ENCODE measurements at regions not wholly inside any gene's neighbourhood (a gene's known extent, or its start where the extent isn't known, plus 50 kb on each side); places are given as distances from the start of the nearest gene placed in this dataset.

DNA sequence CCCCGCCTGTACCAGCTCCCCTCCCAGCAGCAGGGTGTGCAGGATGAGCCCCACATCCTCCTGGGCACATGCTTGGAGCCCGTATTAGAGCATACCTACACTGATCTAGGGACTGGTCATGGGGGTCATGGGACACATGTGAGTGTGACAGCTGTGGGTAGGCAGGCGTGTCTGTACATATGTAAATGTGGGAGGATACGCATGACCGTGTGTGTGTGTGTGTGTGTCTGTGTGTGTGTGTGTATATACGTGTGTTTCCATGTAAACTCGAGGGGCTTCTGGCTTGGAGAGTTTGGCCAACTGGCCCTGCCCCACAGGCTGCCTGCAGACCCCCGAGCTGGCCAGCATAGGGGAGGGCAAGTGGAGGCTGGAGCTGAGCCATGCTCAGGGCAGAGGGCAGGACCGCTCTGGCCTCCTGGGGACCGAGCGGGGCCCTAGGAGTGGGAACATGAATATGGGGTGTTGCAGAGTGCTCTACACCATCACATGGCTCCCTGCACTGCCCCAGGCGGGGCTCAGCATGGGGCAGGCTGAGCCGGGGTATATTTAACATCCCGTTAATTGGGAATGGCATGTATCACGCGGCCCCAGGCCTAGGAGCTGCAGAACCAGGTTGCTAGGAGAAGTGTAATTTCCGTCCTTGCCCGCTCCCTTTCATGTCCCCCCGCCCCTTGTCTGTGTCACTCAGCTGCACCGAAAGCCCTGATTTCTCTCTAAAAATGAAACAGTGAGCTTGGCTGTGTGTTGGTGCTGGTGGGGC is 152.7 kb upstream of the PCBD1 start:
- Histone ChIP-seq H3K27ac (no peak overlapping the region), H3K4me3 (no peak overlapping the region)

DNA sequence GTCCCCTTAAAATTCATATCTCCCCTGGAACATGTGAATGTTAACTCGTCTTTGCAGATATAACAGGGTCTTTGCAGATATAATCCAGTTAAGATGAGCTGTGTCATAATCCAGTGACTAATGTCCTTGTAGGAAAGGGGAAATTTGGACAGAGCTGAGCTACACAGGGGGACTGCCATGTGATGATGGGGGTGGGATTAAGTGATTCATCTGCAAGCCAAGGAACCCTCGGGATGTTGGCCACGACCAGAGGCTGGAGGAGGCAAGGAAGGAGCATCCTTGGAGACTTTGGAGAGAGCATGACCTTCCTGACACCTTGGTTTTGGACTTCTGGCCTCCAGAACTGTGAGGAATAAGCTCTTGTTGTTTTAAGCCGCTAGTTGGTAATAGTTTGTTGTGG is 153.9 kb upstream of the PCBD1 start:
- Histone ChIP-seq H3K4me3 (no peak overlapping the region), H3K27ac (no peak overlapping the region)

DNA sequence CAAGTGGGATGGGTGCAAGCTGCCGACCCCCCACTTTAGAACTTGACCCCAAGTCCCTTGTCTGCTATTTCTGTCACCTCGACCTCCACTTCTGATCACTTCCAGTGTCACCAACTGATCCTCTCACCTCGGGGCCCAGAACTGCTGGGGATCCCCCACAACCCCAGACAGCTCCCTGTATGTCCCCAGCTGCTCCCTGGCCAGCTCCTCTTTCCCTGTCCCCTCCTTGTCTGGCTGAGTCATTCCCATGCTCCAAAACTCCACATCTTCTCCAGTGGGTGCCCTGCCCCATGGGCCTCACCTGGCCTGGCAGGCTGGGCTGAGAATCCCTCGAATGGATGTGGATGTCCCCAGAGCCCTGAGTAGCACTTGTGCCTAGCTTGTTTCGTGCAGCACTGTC is 154.3 kb upstream of the PCBD1 start:
- Histone ChIP-seq H3K4me3 (no peak overlapping the region), H3K27ac (no peak overlapping the region)

DNA sequence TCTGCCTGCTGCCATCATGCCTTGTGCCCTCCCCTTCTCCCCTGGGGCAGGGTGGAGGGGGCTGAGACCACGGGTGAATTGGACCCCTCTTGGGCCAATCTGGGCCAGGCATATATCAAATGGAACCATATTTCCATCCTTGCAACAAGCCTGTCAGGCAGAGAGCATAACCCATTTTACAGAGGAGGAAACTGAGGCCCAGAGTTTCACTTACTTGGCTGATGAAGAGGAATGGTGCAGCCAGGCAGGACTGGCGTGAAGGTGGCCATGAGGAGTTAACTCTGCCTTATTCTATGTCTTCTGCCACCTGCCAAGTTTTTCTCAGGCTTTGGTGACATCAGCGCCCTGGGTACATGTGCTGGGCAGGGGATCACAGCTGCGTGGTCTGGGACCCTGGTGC is 155.5 kb upstream of the PCBD1 start:
- H3K4me3 ChIP-seq = no peak overlapping the region
- no peak overlapping the region for H3K27ac ChIP-seq

DNA sequence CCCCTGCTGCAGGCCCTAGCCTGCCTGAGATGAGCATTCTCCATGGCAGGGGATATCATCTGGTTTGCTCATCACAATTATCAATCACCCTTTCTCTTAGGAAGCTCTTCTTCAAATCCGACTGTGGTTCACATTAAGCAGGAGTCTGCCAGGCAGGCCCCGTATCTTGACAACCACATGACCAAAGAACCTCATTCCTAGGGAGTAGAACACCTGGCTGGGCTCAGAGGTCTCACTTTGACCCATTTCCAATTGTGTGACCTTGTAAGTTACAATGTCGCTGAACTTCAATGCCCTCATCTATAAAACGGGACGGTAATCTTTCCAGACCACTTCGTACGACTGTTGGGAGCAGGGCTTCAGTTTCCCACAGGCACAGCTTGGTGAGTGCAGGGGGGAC is 156.4 kb upstream of the PCBD1 start:
- Histone ChIP-seq H3K4me3 (no peak overlapping the region), H3K27ac (no peak overlapping the region)

DNA sequence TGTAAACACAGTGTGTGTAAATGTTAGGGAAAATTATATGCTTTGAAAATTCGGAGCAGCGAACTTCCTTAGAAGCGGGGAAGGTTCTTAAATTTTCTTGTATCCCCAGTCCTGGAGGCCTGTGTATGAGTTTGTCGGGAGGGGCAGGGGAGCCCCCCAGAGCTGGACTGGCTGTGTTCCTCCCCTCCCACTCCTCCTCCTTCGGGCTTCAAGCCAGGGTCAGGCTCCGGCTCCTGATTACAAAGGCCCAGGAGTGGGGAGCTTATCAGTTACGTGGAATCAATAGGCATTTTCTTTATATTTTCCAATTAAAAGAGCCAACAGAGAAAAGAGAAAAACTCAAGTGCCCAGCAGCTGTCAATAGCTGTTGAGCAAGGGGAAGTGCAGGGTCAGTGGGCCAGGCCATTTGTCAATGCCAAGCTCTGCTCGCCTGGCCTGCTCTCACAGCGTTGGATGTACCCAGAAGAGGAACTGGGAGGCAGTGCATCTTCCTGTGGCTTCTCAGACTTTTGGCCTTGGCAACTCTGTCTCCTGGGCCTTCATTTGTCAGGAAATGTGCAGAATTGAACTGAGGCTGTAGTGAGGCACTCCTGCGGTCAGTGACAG is 156.9 kb upstream of the PCBD1 start:
- no peak overlapping the region for H3K27ac ChIP-seq
- H3K4me3 ChIP-seq = no peak overlapping the region

DNA sequence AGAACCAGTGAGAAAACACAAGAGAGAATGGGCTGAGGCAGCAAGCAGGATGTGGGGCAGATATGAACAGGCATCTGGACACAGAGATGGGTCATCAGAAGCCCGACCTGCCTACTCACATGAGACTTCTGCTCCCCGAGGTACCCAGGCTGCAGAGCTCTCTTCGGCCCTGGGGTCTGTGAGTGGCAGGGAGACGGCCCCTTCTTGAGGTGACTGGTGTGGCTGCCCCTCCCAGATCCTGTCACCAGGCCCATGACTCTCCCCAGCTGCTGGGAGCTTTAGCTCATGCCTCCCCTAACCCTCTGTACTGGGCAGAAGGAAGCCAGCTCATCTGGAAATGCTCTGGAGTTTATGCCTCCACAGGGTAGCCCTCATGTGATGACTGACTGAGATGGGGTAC is 157.6 kb upstream of the PCBD1 start:
- Histone ChIP-seq H3K4me3 (no peak overlapping the region), H3K27ac (no peak overlapping the region)

DNA sequence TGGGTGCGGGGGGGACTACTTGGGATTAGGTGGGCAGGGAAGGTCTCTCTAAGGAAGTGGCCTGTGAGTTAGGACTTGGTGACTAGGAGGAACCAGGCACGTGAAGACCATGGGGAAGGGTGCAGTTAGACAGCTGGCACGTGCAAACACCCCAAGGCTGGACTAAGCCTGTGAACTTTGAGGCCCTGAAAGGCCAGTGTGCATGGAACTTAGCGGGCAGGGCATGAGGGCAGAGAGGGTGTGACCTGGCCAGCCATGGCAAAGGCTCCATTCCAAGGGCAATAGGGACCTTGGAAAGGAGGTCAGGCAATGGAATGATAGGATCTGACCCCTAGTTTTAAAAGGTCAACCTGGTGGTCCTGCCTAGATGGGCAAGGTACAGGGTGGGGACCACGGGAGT is 158.4 kb upstream of the PCBD1 start:
- no peak overlapping the region for H3K27ac ChIP-seq
- no peak overlapping the region for H3K4me3 ChIP-seq

DNA sequence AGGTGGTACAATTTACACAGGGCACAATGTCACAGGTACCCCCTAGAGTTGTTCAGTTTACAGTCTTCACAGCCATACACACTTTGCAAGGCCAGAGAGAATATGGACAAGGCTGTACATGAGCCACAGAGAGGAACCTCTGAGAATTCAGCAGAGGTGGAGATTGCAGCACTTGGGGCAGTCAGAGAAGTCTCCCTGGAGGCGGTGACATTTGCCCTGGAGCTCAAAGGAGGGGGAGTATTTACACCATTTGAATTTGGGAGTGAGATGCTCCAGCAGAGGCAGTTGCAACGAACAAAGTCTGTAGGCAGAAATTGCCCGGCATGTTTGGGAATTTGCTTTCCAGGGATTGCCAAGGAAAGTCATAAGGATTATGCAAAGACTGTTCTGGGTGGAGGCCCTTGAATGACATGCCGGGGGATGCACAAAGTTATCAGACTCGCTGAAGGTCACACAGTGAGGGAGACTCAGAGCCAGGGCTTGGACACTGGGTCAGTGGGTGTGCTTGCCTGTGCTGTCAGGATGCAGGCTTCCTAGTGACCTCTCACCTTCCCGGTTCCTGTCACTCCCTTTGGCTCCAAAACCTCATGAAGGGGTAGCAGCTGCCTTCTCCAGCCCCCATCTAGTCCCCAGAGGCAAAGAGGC is 160.7 kb upstream of the PCBD1 start:
- H3K4me3 ChIP-seq = no peak overlapping the region
- H3K27ac ChIP-seq = no peak overlapping the region

DNA sequence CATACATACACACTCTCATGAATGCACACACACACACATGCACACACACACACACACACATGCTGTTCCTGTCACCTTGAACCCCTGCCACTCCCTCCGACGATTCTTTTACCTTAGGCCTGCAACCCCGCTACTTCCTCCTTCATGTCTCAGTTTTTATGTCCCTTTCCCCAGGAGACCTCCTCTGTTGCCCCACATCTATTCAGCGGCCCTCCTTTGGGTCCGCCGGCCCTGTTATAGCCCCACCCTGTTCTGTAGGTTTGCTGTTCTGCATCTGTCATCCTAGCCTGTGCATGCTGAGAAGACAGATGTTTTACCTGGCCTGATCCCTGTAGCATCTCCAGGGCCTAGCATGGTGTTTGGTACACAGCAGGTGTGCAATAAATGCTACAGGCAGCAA is 161.6 kb upstream of the PCBD1 start:
- Histone ChIP-seq H3K4me3 (no peak overlapping the region), H3K27ac (no peak overlapping the region)

DNA sequence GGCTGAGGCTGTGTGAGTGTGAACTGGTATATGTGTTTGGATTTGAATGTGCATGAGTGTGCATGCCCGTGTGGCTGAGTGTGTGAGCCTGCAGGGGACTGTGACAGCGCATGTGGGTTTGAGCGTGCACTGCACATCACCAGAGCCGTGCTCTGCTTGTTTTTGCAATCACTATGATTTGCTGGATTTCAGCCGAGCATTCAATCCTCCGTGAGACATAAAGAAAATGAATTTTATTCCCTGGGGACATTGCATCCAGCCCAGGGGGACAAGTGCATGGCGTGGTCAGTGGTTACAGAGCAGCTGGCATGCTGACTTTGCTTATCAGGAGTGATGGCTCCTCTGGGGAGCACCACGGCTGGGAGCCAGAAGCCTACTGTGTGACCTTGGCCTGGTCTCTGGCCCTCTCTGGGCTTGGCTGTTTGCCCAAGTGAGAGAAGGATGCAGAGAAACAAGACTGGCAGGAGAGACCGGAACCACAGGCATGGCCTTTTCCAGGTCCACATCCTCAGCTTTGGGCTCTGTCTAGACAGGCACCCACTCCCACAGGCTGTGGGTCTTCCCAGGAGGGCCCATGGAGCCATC is 160.2 kb upstream of the UNC5B start:
- Histone ChIP-seq H3K4me3 (no peak overlapping the region), H3K27ac (no peak overlapping the region)

DNA sequence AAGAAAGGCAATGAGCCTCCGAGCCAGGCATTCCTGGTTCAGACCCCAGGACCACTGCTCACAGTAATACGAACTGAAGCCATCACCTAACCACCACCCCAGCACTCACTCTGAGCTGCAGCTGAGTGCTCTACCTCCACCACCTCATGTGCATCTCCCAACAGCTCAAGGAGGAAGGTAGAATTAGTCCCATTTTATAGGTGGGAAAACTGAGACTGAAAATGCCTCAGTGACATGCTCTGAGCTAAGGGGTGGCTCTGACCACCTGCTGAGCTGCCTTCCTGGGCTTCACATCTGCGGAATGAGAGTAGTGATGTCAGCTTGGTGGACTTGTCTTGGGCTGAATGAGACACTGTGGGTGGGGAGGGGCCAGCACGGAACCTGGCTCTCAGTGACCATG is 159.7 kb upstream of the UNC5B start:
- no peak overlapping the region for H3K4me3 ChIP-seq

DNA sequence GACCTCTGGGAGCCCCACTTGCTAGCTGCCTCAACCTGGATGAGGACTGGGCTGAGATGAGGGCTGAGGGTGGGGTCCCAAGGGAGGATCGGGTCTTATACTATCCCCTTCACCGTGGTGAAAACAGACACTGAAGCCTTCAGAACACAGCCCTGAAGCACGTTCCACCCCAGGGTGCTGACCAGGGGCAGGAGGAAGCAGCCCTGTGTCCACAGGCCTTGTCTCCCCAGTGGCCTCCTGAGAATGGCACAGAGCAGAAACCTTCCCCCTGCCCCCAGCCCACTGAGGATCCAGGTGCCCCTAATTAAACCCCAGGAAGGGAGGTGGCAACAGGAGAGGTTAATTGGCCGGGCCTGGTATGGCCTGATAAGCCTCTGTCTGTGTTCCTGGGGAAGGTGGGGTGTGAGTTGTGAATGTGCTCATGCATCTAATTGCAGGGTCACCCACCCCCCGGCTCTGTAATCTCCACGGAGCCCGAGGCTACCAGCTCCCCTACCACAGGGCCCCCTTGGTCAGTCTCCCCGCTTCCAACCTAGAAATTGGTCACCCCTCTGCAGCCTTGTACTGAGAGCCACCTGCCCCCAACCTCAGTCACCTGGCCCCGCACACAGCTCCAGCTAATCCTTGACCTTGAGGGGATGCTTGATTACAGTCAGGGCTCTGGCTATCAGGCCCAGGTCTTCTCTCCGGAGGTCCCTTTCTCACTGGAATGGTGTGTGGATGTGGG is 159.0 kb upstream of the UNC5B start:
- Histone ChIP-seq H3K4me3 (no peak overlapping the region), H3K27ac (no peak overlapping the region)

More for the DNA sequence above, 159.7 kb upstream of the UNC5B start:
- no peak overlapping the region for H3K27ac ChIP-seq

DNA sequence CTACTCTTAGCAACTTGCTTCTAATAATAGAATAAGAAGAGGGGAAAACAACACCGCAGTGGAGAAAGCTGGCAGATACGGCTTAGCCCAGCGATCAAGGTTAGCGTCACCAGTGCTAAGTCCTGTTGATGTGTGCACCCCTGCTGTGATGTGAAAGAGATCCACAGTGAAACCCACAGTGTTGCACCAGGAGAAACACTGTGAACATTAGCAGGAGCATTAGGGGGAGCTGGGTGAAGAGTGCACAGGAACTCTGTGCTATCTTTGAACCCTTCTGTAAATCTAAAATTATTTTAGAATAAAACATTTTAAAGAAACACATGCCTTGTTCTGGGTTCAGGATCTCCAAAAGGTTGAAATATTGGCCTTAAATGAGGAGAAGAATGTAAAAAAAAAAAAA is 154.1 kb upstream of the UNC5B start:
- Histone ChIP-seq H3K4me3 (no peak overlapping the region), H3K27ac (no peak overlapping the region)

DNA sequence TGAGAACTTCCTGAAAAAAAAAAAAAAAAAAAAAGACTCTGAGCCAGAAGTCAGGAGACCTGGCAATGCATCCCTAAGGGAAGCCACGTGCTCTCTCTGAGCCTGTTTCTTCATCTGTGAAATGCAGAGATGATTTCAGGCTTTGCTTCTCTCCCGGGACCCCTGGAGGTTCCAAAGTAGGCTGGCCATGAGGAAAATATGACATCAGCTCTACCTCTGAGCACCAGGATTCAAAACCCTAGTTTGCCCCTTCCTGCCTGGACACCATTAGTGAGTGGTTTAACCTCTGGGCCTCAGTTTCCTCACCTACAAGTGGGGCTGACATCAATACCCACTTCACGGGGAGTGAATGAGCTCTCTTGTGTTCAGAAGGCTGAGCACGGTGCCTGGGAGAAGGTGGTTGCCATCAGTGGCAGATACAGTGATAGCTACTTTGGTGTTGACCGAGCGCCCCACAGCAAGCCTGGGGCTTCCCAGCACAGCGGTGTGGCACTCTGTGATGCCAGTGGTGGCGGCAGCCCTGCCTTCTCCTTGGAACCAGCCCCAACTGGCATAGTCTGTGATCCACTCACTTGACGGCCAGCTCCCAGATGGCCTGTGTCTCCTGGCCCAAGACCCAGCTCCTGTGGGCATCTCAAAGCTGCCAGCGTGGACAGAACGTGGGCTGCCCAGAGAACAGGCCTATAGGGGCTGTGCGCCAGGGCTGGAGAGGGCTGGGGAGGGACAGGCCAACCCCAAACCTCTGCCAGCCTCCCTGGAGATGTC is 153.1 kb upstream of the UNC5B start:
- Histone ChIP-seq H3K4me3 (no peak overlapping the region), H3K27ac (no peak overlapping the region)

DNA sequence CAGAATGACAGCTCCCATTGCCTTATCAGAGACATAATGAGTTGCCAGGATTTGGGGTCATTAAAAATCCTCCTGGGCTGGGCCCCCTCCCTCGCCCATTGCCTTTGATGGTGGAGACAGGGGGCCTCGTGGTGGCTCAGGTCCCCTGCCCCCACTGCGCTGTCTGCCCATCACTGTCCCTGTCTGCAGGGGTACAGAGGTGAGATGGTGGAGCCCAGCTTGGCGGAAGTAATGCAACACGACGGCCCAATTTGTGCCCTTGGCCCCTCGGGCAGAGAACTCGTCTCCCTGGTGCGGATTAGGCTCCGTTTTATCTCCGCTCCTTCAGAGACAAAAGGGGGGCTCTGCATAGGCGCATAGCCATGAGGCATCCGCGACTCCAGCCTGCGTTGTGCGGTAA is 152.4 kb upstream of the UNC5B start:
- H3K27ac ChIP-seq = no peak overlapping the region
- no peak overlapping the region for H3K4me3 ChIP-seq

DNA sequence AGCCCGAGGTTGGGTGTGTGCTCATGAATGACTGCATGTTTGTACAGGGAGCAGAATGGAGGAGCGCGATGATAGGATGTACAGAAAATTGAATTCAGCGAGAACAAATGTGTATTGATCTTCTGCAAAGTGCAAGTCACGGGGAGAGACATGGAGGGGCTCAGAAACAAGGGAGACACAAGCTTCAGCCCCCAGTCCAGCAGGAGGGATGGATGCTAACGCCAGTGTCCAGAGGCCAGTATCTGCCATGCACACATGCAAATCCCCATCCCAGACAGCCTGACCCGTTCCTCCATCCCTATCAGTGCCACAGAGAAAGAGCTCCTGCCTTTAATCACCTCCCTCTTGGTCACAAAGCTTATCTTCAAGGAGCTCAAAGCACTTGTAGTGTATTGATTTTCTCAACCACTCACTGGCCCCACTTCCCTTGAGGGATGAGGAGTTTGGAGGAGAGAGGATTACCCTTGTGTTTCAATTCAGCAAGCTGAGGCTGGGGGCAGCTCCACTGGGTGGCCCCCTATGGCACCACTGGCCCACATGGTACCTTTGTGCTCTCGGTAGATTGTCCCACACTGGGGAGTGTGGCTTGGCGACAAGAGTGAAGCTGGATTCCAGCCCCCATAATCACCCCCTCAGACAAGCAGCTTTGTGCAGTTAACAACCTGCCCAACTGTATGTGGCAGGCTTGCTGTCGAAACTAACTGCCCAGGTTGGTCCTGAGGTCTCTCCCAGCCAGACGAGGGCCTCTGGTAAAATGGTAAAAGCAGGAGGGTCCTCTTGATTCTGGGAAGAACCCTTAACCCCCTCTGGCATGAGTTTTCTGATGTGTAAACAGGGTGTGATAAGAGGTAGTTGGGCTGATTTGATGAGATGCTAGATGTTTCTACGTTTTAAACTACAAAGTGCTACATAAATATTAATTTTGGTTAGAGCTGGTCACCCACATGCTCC is 151.6 kb upstream of the UNC5B start:
- Histone ChIP-seq H3K4me3 (no peak overlapping the region), H3K27ac (no peak overlapping the region)

DNA sequence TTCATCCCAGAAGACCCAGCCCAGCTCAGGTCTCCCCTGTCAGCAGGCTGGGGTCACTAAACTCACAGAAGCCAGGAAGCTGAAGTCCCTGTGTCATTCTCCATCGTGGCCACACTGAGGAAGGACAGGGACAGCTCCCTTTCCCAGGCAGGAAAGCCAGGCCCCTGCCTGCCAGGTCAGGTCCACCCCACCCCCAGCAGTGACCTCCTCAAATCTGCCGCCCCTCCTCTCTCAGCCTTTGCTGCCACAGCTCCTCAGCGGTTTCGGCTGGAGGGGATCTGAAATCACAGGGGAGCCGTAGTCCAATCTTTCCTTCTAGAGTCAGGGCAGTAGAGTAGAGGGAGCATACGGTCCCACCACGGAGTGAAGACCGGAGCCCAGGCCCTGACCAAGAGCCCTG is 150.9 kb upstream of the UNC5B start:
- H3K4me3 ChIP-seq = no peak overlapping the region
- no peak overlapping the region for H3K27ac ChIP-seq

DNA sequence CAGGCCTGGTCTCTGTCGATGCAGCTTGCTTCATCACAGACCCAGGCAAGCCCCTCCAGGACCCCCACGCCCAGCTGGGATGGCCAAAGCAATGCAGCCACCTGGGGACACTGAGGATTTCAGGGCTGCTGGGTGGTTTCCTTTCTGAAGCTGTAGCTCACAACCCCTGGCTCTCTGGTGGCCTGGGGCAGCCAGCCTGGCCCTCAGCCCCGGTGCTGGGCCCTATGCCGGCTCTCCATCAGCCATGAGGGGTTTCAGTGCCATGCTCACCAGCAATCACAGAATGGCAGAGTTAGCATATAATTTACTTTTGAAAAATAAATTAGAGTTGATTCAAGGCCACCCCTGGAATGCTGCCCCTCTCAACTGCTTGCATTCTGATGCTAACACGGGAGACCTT is 150.2 kb upstream of the UNC5B start:
- Histone ChIP-seq H3K4me3 (no peak overlapping the region), H3K27ac (no peak overlapping the region)
